IMR-90 (cell line): ENCODE measurements at regions not wholly inside any gene's neighbourhood (a gene's known extent, or its start where the extent isn't known, plus 50 kb on each side); places are given as distances from the start of the nearest gene placed in this dataset.

ENCODE experiments used
- ATAC-seq: fragments of 200-7000 bp; cut with Tn5 transposase; 2 replicates; pipeline ENCODE4 v1.9.1; 2020; ENCODE audit warnings: low read depth, mild to moderate bottlenecking, moderate library complexity
- BruUV-seq: library from RNA; stranded (reverse); fragments of 400-500 nt; replicated peaks from 2 replicates; lab custom pipeline; 2021; lab: Mats Ljungman, UMichigan
- CTCF ChIA-PET: fragments of 300-600 bp; formaldehyde crosslinking; extraction: SDS; loops from one replicate; lab custom pipeline; 2021; ENCODE audit warnings: antibody characterized with exemption; lab: Yijun Ruan, JAX
- POLR2A ChIA-PET: fragments of 300-600 bp; sonication (Branson Sonifier 250); formaldehyde crosslinking; loops from one replicate; lab custom pipeline; 2022; ENCODE audit warnings: antibody characterized with exemption; ENCODE audit not compliant: unreplicated experiment; lab: Charles Lee
- DNase-seq: peaks from one replicate; pipeline ENCODE4 v3.0.0; 2013
- H2AFZ ChIP-seq: replicated peaks from 2 replicates; pipeline ENCODE3; 2013; ENCODE audit warnings: low read length, mild to moderate bottlenecking; ENCODE audit not compliant: poor library complexity
- H2AK5ac ChIP-seq: 2 replicates; pipeline ENCODE4 v1.6.1; 2013; ENCODE audit warnings: low read depth, low read length, inconsistent platforms
- H2AK9ac ChIP-seq: replicated peaks from 2 replicates; pipeline ENCODE3; 2013; ENCODE audit warnings: mild to moderate bottlenecking, low read depth, low read length, moderate library complexity; ENCODE audit not compliant: poor library complexity
- H2BK120ac ChIP-seq: 2 replicates; pipeline ENCODE4 v1.6.1; 2013; ENCODE audit warnings: low read depth, low read length, inconsistent platforms
- H2BK15ac ChIP-seq: 3 replicates; pipeline ENCODE4 v1.6.1; 2013; ENCODE audit warnings: low read depth, low read length, inconsistent platforms
- H2BK20ac ChIP-seq: 2 replicates; pipeline ENCODE4 v1.6.1; 2013; ENCODE audit warnings: low read depth, mild to moderate bottlenecking, inconsistent platforms, low read length, moderate library complexity
- H2BK5ac ChIP-seq: 2 replicates; pipeline ENCODE4 v1.6.1; 2013; ENCODE audit warnings: mild to moderate bottlenecking, low read depth, low read length, inconsistent platforms; ENCODE audit not compliant: poor library complexity, severe bottlenecking
- H3K14ac ChIP-seq: replicated peaks from 2 replicates; pipeline ENCODE4 v1.6.1; 2013; ENCODE audit warnings: low read depth, low read length, inconsistent platforms
- H3K18ac ChIP-seq: 2 replicates; pipeline ENCODE4 v1.6.1; 2013; ENCODE audit warnings: low read depth, low read length, control low read depth
- H3K23ac ChIP-seq: 2 replicates; pipeline ENCODE4 v1.6.1; 2013; ENCODE audit warnings: low read depth, low read length, inconsistent platforms
- H3K27ac ChIP-seq: 2 replicates; pipeline ENCODE4 v1.5.1; 2013; ENCODE audit warnings: mild to moderate bottlenecking, control low read depth, low read length; ENCODE audit not compliant: insufficient read depth
- H3K27me3 ChIP-seq: 2 replicates; pipeline ENCODE4 v1.6.1; 2013; ENCODE audit warnings: low read length; ENCODE audit not compliant: control insufficient read depth, insufficient read depth
- H3K36me3 ChIP-seq: 2 replicates; pipeline ENCODE4 v1.6.1; 2013; ENCODE audit warnings: low read length, mixed read lengths; ENCODE audit not compliant: control insufficient read depth, insufficient read depth
- H3K4ac ChIP-seq: 2 replicates; pipeline ENCODE4 v1.6.1; 2013; ENCODE audit warnings: low read depth, low read length, inconsistent platforms
- H3K4me1 ChIP-seq: 2 replicates; pipeline ENCODE4 v1.6.1; 2013; ENCODE audit warnings: low read length, mixed read lengths; ENCODE audit not compliant: control insufficient read depth, insufficient read depth
- H3K4me2 ChIP-seq: 2 replicates; pipeline ENCODE4 v1.6.1; 2013; ENCODE audit warnings: low read depth, mild to moderate bottlenecking, control low read depth, low read length, moderate library complexity
- H3K4me3 ChIP-seq: 2 replicates; pipeline ENCODE4 v1.5.1; 2013; ENCODE audit warnings: low read depth, mild to moderate bottlenecking, control low read depth, low read length, moderate library complexity; ENCODE audit not compliant: insufficient read depth
- H3K56ac ChIP-seq: 2 replicates; pipeline ENCODE4 v1.6.1; 2013; ENCODE audit warnings: low read length, inconsistent platforms; ENCODE audit not compliant: insufficient read depth; ENCODE audit errors: extremely low read depth
- H3K79me1 ChIP-seq, 2 experiments: 2 replicates each; pipeline ENCODE4 v1.6.1; 2013; ENCODE audit warnings: low read length in 2 of 2, inconsistent platforms in 1 of 2, low read depth in 1 of 2
- H3K9ac ChIP-seq: 2 replicates; pipeline ENCODE4 v1.6.1; 2013; ENCODE audit warnings: low read depth, low read length, control low read depth
- H3K9me1 ChIP-seq: 2 replicates; pipeline ENCODE4 v1.6.1; 2013; ENCODE audit warnings: low read length, inconsistent platforms; ENCODE audit not compliant: insufficient read depth
- H3K9me3 ChIP-seq: 2 replicates; pipeline ENCODE4 v1.6.1; 2013; ENCODE audit warnings: low read length; ENCODE audit not compliant: control insufficient read depth, insufficient read depth
- H4K20me1 ChIP-seq: 2 replicates; pipeline ENCODE4 v1.6.1; 2013; ENCODE audit warnings: low read length, inconsistent platforms; ENCODE audit not compliant: insufficient read depth
- H4K5ac ChIP-seq: 2 replicates; pipeline ENCODE4 v1.6.1; 2013; ENCODE audit warnings: mild to moderate bottlenecking, low read depth, low read length, control low read depth
- H4K8ac ChIP-seq, 2 experiments: 2 replicates each; pipeline ENCODE4 v1.6.1; 2013; ENCODE audit warnings: low read depth in 2 of 2, low read length in 2 of 2, control low read depth in 1 of 2, inconsistent platforms in 1 of 2
- H4K91ac ChIP-seq: 2 replicates; pipeline ENCODE4 v1.6.1; 2013; ENCODE audit warnings: low read depth, low read length, inconsistent platforms; ENCODE audit not compliant: insufficient read depth
- BHLHE40 ChIP-seq: fragments of 150-350 bp; IDR thresholded peaks from 2 replicates; pipeline ENCODE4 v1.6.1; 2016; ENCODE audit warnings: mild to moderate bottlenecking, low read depth, low read length
- CEBPB ChIP-seq: IDR thresholded peaks from 2 replicates; pipeline ENCODE4 v1.6.1; 2012; ENCODE audit warnings: low read depth, low read length, improper control_type of control experiment
- CHD1 ChIP-seq: IDR thresholded peaks from 2 replicates; pipeline ENCODE4 v1.6.1; 2012; ENCODE audit warnings: low read depth, low read length, improper control_type of control experiment
- CTCF ChIP-seq: conservative IDR thresholded peaks from 2 replicates; pipeline ENCODE4 v1.5.1; 2012; ENCODE audit warnings: mild to moderate bottlenecking, low read depth, low read length, improper control_type of control experiment
- ELK1 ChIP-seq: fragments of 150-350 bp; IDR thresholded peaks from 2 replicates; pipeline ENCODE4 v1.6.1; 2016; ENCODE audit warnings: low read depth, mild to moderate bottlenecking, low read length, moderate library complexity, borderline replicate concordance
- FOS ChIP-seq: fragments of 150-350 bp; IDR thresholded peaks from 2 replicates; pipeline ENCODE4 v1.6.1; 2016; ENCODE audit warnings: low read depth, low read length
- MAFK ChIP-seq: IDR thresholded peaks from 2 replicates; pipeline ENCODE4 v1.6.1; 2012; ENCODE audit warnings: low read depth, low read length, improper control_type of control experiment
- MAZ ChIP-seq: IDR thresholded peaks from 2 replicates; pipeline ENCODE4 v1.6.1; 2012; ENCODE audit warnings: low read depth, mild to moderate bottlenecking, low read length, improper control_type of control experiment, moderate library complexity, borderline replicate concordance
- MXI1 ChIP-seq: IDR thresholded peaks from 2 replicates; pipeline ENCODE4 v1.6.1; 2012; ENCODE audit warnings: low read depth, mild to moderate bottlenecking, low read length, moderate library complexity, borderline replicate concordance
- NFE2L2 ChIP-seq: fragments of 150-350 bp; IDR thresholded peaks from 2 replicates; pipeline ENCODE4 v1.6.1; 2016; ENCODE audit warnings: low read depth, mild to moderate bottlenecking, low read length
- POLR2A ChIP-seq: IDR thresholded peaks from 2 replicates; pipeline ENCODE4 v1.6.1; 2012; ENCODE audit warnings: mild to moderate bottlenecking, low read depth, low read length
- RAD21 ChIP-seq: IDR thresholded peaks from 2 replicates; pipeline ENCODE4 v1.6.1; 2012; ENCODE audit warnings: low read length, improper control_type of control experiment
- RCOR1 ChIP-seq: IDR thresholded peaks from 2 replicates; pipeline ENCODE4 v1.6.1; 2012; ENCODE audit warnings: mild to moderate bottlenecking, low read length, improper control_type of control experiment; ENCODE audit not compliant: insufficient replicate concordance
- RFX5 ChIP-seq: IDR thresholded peaks from 2 replicates; pipeline ENCODE4 v1.8.0; 2012; ENCODE audit warnings: low read depth, mild to moderate bottlenecking, low read length, moderate library complexity
- SMC3 ChIP-seq: fragments of 150-350 bp; IDR thresholded peaks from 2 replicates; pipeline ENCODE4 v1.6.1; 2016; ENCODE audit warnings: low read depth, mild to moderate bottlenecking, antibody characterized with exemption, low read length, moderate library complexity
- USF2 ChIP-seq: fragments of 150-350 bp; IDR thresholded peaks from 2 replicates; pipeline ENCODE4 v1.6.1; 2017; ENCODE audit warnings: mild to moderate bottlenecking, antibody characterized with exemption, low read length, low read depth
- WGBS, 2 experiments: methylation state at CpG; one replicate each; pipeline versions ENCODE4 v1.1.5 to v1.1.7; 2013; ENCODE audit warnings: missing lambda C conversion rate in 2 of 2; ENCODE audit not compliant: insufficient read length in 1 of 2; ENCODE audit errors: extremely low coverage in 2 of 2; 5-methylcytosine and 5-hydroxymethylcytosine counted together
- dilution Hi-C: fragments of 300-500 bp; cut with HindIII; formaldehyde crosslinking; loops from one replicate; pipeline ENCODE4 v1.14.3; 2018; ENCODE audit warnings: low sequenced_read_pairs; ENCODE audit not compliant: unreplicated experiment
- in situ Hi-C: fragments of 300-500 bp; cut with MboI; formaldehyde crosslinking; loops from 3 replicates; pipeline ENCODE4 v1.14.3; 2019; ENCODE audit warnings: low sequenced_read_pairs, inconsistent platforms, mixed read lengths
- intact Hi-C: fragments of 100-400 bp; cut with micrococcal nuclease; formaldehyde crosslinking; loops from 2 replicates; pipeline ENCODE4 v1.10.0; 2022

- H3K56ac ChIP-seq, result no peak overlapping the region
- no peak overlapping the region for H2AK5ac ChIP-seq
- no TSS peak for BruUV-seq
- H3K14ac ChIP-seq, result no peak overlapping the region
- no peak overlapping the region for H2BK5ac ChIP-seq
- no peaks in the 10 kb centered on the region for H3K4me1 ChIP-seq
- no peak overlapping the region for H2BK120ac ChIP-seq
- no peaks in the 10 kb centered on the region for H3K9me1 ChIP-seq
- H3K23ac ChIP-seq, result no peak overlapping the region
- no peak for DNase-seq
- H2BK20ac ChIP-seq, result no peak overlapping the region
- WGBS, 2 experiments, result no CpG with 5 or more reads among the region's 4 CpGs
- H4K8ac ChIP-seq, result no peak overlapping the region
- no peak overlapping the region for H2AK9ac ChIP-seq
- H3K4me2 ChIP-seq, result no peak overlapping the region
- no peak overlapping the region for H4K5ac ChIP-seq
- H2AFZ ChIP-seq, result no peak overlapping the region
- no peak overlapping the region for H4K91ac ChIP-seq
- H3K9ac ChIP-seq, result no peak overlapping the region
- H3K79me1 ChIP-seq, result no peaks in the 10 kb centered on the region
- H3K18ac ChIP-seq, result no peak overlapping the region
- no peaks in the 10 kb centered on the region for H4K20me1 ChIP-seq
- no peaks in the 10 kb centered on the region for H3K9me3 ChIP-seq
- H3K4me3 ChIP-seq, result no peak overlapping the region
- no peak overlapping the region for H3K27ac ChIP-seq
- no peak overlapping the region for H3K4ac ChIP-seq
- ATAC-seq, result no peak
- H3K36me3 ChIP-seq, result no peaks in the 10 kb centered on the region
- H2BK15ac ChIP-seq, result no peak overlapping the region
- no peaks in the 10 kb centered on the region for H3K27me3 ChIP-seq
- intact Hi-C loops, result no loop called here
- TF ChIP-seq MXI1, result no peak
- no peak for TF ChIP-seq POLR2A
- TF ChIP-seq RCOR1, result no peak
- TF ChIP-seq CEBPB, result no peak
- no peak for TF ChIP-seq RAD21
- TF ChIP-seq MAZ, result no peak
- no peak for TF ChIP-seq MAFK
- TF ChIP-seq FOS, result no peak
- TF ChIP-seq BHLHE40, result no peak
- TF ChIP-seq CTCF, result no peak
- no peak for TF ChIP-seq NFE2L2
- no peak for TF ChIP-seq USF2
- TF ChIP-seq RFX5, result no peak
- no peak for TF ChIP-seq CHD1
- no peak for TF ChIP-seq ELK1
- TF ChIP-seq SMC3, result no peak
- in situ Hi-C loops, result no loop called here
- ChIA-PET CTCF (no interaction called here), POLR2A (no interaction called here)
- dilution Hi-C loops, result no loop called here
Observed at GRCh38 chr17:68657166-68657565, 56.0 kb upstream of the FAM20A start.
